Fibroblast of villous mesenchyme (primary cell): ENCODE measurements at regions not wholly inside any gene's neighbourhood (a gene's known extent, or its start where the extent isn't known, plus 50 kb on each side); places are given as distances from the start of the nearest gene placed in this dataset.

Source experiments
- DNase-seq: peaks from one replicate; pipeline ENCODE4 v3.0.0-alpha.2; 2010; ENCODE audit warnings: low read depth
- H3K4me3 ChIP-seq: 2 replicates; pipeline ENCODE4 v1.5.1; 2011; ENCODE audit warnings: low read depth, mild to moderate bottlenecking, low read length
- TF ChIP-seq, protein P1 (sequence below): IDR thresholded peaks from 2 replicates; pipeline ENCODE4 v1.5.1; 2012; ENCODE audit warnings: low read depth, mild to moderate bottlenecking, low read length; ENCODE audit not compliant: insufficient read depth

DNA sequence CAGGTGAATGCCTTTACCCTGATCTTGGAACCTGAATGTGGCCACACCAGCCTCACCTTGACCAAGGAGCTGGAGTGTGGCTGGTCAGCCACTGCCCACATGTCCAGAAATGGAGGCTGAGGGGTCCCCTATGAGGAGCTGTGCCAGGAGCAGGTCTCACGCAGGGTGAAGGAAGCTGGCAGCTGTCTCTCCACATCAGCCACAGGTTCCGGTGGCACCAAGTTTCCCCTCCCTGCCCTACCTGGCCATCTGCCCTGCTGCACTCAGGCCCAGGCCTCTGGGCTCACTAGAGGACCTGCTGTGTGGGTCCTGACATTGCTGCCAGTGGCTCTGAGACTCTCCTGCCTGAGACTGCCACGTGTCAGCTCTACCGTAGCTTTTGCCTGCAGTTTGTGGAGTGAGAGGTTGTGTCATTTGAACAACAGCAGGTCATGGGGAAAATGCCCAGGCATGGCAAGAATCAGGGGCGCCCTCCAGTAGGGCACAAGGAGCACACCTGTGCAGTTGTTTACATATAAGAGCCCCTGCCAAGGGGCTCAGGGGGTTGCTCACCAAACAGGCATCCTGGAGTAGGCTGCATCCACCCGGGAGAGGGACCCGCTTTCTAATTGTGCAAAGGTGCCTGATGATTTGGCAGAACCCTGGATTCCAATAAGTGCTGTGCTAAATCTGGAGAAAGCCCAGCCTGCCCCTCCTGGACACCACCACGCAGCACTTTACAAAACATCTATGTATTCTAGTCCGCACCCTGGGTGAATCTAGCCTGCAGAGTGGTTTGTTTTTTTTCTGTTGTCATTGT lies 258.5 kb upstream of the TLE3 start:
- TF ChIP-seq, protein P1, sequence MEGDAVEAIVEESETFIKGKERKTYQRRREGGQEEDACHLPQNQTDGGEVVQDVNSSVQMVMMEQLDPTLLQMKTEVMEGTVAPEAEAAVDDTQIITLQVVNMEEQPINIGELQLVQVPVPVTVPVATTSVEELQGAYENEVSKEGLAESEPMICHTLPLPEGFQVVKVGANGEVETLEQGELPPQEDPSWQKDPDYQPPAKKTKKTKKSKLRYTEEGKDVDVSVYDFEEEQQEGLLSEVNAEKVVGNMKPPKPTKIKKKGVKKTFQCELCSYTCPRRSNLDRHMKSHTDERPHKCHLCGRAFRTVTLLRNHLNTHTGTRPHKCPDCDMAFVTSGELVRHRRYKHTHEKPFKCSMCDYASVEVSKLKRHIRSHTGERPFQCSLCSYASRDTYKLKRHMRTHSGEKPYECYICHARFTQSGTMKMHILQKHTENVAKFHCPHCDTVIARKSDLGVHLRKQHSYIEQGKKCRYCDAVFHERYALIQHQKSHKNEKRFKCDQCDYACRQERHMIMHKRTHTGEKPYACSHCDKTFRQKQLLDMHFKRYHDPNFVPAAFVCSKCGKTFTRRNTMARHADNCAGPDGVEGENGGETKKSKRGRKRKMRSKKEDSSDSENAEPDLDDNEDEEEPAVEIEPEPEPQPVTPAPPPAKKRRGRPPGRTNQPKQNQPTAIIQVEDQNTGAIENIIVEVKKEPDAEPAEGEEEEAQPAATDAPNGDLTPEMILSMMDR, result no peak
- no peak overlapping the region for H3K4me3 ChIP-seq
- DNase-seq, result no peak

DNA sequence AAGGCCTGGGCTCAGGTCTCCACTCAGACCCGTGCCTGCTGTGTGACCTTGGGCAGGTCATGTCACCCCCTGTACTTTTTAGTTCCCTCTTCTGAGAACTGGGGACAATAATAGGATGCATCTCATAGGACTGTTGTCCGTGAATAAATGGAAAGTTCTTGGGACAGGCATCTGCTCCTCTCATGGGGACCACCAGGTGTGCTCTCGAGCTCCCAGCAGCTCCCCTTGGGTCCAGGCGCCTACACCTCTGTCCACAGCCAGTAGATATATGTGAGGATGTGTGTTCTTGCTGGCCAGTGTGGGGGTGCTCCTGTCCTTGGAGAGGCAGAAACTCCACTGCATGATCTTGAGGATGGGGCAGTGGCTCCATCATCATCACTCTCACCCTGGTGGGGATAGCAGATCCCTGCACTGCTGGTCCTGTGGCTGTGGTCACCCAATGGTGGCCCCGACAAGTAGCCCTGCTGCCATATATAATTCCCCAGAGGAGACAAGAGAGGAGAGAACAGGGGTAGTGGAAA lies 257.6 kb upstream of the TLE3 start:
- H3K4me3 ChIP-seq, result no peak overlapping the region
- DNase-seq, result no peak
- TF ChIP-seq, protein P1, result no peak

DNA sequence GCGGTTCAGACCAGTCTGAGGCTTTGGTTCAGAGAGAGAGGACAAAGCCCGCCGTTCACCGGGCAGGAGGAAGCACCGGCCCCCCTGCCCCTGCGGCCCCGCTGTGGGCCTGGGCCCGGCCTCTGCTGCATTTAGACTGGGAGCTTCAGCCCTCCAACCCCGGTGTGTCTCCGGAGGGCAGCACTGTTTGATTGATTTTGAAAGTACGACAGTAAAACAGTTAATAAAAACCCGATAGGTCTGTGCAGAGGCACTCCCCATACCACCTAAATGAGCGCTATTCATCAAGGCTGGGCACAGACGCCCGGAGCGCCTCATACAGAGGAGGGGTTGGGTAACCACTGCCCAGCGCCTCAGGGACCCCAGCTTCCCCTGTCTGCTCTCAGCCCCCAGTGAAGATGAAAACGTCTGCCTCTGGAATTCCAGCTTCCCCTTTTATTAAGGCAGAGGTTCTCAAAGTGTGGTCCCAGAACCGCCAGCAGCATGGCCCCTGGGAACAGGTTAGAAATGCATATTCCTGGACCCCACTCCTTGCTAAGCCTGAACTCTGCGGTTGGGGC lies 256.7 kb upstream of the TLE3 start:
- TF ChIP-seq, protein P1, result no peak
- H3K4me3 ChIP-seq, result no peak overlapping the region
- DNase-seq, result no peak

DNA sequence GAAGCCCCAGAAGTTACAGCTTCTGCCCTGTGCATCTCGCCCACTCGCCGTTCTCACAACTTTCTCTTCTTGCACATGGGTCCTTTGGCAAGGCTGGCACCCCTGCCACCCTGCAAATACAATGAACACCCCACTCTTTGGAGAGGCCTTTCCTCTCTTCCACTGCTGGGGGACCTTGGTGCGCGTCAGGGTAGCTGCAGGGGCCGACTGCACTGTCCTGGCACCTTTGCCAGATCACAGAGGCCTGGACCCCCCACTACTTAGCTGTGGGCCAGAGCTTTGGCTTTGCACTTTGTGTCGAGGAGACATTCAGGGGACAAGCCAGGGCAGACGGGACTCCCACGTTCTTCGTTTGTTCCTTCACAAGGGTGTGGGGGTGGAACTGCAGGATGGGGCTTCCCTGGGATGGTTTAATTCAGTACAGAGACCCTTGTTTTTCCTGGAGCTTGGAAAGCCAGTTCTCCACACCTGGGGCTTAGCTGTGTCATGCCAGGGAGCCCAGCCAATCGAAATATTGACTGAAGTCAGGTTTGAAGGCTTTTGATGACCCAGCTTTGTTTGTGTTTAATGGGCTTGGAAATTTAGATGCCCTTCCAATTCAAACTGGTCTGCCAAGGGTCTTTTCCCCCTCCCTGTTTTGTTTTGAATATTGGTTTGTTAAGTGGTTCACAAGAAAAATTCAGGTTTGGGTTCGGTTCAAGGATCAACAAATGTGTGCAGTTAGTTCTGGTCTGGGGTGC lies 256.1 kb upstream of the TLE3 start:
- TF ChIP-seq, protein P1, result no peak
- no peak for DNase-seq
- no peak overlapping the region for H3K4me3 ChIP-seq

DNA sequence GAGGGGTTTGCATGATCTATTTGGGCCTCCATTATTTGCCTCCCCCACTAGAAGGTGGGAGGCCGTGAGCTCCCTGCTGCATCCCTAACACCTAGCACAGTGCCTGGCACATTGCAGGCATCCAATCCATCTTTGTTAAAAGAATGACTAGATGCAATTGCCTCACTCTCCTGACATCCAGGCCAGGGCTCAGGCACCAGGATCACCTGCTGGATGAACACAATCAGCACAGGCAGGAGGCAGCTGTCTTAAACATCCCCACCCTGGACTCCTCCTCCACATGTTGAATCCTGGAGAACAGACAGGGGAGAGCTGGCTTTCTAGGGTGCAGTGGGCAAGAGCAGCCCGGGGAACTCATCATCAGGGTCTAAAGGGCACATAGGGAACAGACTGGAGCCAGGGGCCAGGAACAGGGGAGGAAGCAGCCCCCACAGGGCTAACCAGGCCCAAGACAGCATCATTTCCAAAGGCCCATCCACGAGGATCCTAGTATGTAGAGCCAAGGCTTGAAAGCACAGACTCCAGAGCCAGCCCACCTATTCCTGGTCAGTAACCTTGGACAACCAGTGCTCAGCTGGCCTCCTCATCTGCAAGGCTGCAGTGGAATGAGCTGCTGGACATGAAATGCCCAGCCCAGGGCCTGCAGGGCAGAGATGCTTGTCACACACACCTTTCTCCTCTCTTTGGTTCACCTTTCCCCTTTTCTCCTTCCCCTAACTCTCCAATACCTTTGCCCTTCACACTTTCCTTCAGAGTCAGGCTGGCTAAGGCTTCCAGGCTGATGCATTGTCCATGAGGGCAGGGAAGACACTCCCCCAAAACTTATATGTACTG lies 254.4 kb upstream of the TLE3 start:
- DNase-seq, result no peak
- TF ChIP-seq, protein P1, result no peak
- H3K4me3 ChIP-seq, result no peak overlapping the region

DNA sequence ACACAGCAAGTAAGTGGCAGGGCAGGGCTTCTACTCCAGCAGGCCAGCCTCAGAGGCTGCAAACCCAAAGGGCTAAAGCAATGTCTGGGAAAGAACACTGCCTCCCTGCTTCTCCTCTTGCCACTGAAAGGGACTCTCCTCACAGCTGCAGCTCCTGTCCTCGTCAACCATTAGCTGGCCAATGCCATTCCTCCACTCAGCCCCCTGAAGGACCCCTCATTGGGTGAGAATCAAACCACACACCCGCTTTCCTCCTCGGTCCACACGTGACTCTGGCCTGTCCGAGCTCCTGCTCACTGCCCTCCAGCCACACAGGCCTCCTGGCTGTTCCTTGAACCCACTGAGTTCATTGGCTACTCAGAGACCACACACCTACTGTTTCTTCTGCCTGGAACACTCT lies 253.7 kb upstream of the TLE3 start:
- TF ChIP-seq, protein P1, result no peak
- H3K4me3 ChIP-seq, result no peak overlapping the region
- no peak for DNase-seq
